ENCODE measurements at regions not wholly inside any gene's neighbourhood (a gene's known extent, or its start where the extent isn't known, plus 50 kb on each side); places are given as distances from the start of the nearest gene placed in this dataset.

DNA sequence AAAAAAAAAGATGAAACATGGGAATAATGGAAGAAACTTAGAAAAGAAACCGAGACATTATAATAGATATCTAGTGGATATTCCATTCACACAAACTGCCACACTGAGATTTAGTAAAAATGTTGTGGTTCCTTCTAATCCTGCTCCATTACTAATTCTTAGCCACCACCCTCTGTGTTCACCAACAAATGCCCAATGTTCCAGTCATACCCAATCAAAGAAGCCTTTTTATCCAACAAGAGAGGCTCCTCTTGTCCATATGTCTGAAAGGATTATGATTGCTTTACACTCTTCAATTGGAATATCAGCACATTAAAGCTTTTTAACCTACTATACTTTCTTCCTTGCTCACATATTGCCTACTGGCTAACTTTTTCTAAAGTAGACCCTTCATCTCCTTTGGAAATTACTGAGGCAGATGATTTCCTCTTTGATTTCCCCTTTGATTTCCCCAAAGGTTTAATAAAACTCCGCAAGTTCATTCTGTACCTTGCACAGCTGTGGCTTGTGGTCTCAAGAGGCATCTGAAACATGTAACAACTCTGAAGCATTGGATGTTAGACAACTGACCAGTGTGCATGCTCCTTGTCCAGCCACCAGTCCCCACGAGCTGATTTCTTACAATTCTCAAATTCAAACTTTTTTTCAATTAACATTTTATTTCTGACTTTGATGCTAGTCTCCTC lies 305.6 kb upstream of the LYPLAL1 start:
- TF ChIP-seq, protein P1, sequence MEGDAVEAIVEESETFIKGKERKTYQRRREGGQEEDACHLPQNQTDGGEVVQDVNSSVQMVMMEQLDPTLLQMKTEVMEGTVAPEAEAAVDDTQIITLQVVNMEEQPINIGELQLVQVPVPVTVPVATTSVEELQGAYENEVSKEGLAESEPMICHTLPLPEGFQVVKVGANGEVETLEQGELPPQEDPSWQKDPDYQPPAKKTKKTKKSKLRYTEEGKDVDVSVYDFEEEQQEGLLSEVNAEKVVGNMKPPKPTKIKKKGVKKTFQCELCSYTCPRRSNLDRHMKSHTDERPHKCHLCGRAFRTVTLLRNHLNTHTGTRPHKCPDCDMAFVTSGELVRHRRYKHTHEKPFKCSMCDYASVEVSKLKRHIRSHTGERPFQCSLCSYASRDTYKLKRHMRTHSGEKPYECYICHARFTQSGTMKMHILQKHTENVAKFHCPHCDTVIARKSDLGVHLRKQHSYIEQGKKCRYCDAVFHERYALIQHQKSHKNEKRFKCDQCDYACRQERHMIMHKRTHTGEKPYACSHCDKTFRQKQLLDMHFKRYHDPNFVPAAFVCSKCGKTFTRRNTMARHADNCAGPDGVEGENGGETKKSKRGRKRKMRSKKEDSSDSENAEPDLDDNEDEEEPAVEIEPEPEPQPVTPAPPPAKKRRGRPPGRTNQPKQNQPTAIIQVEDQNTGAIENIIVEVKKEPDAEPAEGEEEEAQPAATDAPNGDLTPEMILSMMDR (IDR thresholded peaks at IDR 0.05; ENCODE audit: extremely low read depth, insufficient read depth, missing control alignments) = no peak
- no peak for DNase-seq (ENCODE audit: low spot score)

DNA sequence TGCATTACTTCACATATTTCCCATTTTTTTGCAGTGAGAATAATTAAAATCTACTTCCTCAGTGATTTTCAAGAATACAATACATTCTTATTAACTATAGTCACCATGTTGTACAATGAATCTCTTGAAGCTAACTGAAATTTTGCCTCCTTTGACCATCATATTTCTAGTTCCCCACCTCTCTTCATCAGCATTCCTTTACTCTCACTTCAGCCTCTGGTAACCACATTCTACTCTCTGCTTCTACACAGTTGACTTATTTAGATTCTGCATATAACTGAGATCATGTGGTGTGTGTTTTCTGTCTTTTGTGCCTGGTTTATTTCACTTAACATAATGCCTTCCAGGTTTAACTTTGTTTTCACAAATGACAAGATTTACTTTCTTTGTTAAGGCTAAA lies 304.4 kb upstream of the LYPLAL1 start:
- DNase-seq (ENCODE audit: low spot score) = no peak
- TF ChIP-seq, protein P1 (IDR thresholded peaks at IDR 0.05; ENCODE audit: extremely low read depth, insufficient read depth, missing control alignments) = no peak
- in situ Hi-C loops (cut with MboI; ENCODE audit: low pct_unique_long_range_greater_than_20kb, low sequenced_read_pairs, unreplicated experiment) = no loop called here

More for the DNA sequence above, 305.6 kb upstream of the LYPLAL1 start:
- in situ Hi-C loops (cut with MboI; ENCODE audit: low pct_unique_long_range_greater_than_20kb, low sequenced_read_pairs, unreplicated experiment) = no loop called here

DNA sequence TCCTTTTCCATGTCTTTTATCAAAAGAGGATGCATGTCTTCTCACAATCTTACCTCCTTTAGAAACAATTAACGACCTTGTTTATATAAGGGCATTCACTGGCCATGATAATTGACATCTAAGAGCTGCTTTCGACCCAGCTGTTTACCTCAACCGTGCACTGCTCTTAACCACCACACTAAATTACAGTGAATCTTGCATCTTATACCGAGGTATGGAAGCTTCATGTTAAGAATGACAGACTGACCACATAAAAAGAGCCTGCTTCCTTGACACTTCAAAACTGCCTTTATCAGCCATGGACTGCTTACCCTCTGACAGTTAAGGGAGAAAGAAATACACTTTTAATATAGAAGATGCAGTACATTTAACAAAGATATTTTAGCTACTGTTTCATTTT lies 301.7 kb upstream of the LYPLAL1 start:
- in situ Hi-C loops (cut with MboI; ENCODE audit: low pct_unique_long_range_greater_than_20kb, low sequenced_read_pairs, unreplicated experiment) = no loop called here
- DNase-seq (ENCODE audit: low spot score) = no peak
- TF ChIP-seq, protein P1 (IDR thresholded peaks at IDR 0.05; ENCODE audit: extremely low read depth, insufficient read depth, missing control alignments) = no peak

DNA sequence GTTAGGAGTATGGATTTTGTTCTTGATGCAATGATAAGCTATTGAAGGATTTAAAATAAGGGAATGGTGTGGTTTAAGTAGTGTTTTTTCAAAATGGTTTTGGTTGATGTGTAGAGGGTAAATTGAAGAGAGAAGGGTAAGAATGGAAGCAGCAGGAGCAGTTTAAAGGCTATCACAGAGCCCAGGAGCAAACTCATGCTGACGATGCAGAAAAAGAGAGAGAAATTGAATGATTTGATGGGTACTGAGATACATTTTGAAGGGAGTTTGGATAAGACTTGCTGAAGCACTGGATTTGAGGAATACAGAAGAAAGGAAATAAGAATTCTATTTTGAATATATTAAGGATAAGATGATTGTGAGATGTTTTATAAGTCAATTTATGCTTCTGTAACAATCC lies 300.8 kb upstream of the LYPLAL1 start:
- TF ChIP-seq, protein P1 (IDR thresholded peaks at IDR 0.05; ENCODE audit: extremely low read depth, insufficient read depth, missing control alignments) = no peak
- in situ Hi-C loops (cut with MboI; ENCODE audit: low pct_unique_long_range_greater_than_20kb, low sequenced_read_pairs, unreplicated experiment) = no loop called here
- DNase-seq (ENCODE audit: low spot score) = no peak

DNA sequence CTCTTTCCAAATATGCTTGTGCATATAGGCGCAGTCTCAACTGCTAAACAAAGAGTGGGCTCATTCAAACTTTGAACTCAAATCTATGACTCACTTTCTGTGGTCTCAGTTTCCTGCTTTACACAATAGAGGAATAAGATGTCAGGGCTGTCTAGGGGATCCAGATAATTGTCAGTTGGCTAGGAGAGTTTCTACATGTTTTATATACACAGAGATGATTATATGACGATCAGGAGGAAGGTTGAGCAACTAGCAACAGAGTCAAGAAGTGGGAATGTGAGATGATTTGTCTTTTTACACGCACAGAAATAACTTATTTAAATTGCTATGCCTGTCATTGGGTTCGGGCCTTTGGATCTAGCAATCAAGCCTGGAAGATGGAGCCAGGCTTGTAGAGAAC lies 299.4 kb upstream of the LYPLAL1 start:
- TF ChIP-seq, protein P1 (IDR thresholded peaks at IDR 0.05; ENCODE audit: extremely low read depth, insufficient read depth, missing control alignments) = no peak
- DNase-seq (ENCODE audit: low spot score) = no peak
- in situ Hi-C loops (cut with MboI; ENCODE audit: low pct_unique_long_range_greater_than_20kb, low sequenced_read_pairs, unreplicated experiment) = no loop called here

DNA sequence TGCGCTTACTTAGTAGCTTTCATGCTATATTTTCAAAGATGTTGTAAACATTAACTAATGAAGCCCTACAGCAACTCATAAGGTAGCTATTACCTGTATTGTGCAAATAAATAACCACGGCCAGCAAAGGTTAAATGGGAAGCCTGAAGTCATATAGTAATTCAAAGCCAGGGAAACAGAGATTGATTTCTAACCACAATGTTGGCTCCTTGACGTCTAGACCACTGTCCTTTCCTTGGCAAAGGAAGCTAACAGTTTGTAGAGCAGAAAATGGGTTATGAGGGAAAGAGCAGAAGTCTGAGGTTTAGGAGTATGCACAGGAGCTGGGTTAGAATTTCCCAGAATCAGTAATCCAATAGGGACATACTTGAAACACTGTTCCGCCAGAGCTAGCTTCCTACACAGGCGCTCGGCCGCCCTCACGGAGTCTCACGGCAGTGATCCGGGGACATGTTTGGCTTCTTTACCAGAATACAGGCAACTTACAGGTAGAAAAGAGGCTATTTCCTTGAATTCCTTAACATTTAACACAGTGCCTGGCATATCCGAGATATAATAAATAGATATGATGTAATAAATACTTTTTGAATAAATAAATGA lies 298.8 kb upstream of the LYPLAL1 start:
- no peak for DNase-seq (ENCODE audit: low spot score)
- in situ Hi-C loops (cut with MboI; ENCODE audit: low pct_unique_long_range_greater_than_20kb, low sequenced_read_pairs, unreplicated experiment) = no loop called here
- TF ChIP-seq, protein P1 (IDR thresholded peaks at IDR 0.05; ENCODE audit: extremely low read depth, insufficient read depth, missing control alignments) = no peak
